Parathyroid adenoma (tissue), 2 donors: ENCODE measurements at regions not wholly inside any gene's neighbourhood (a gene's known extent, or its start where the extent isn't known, plus 50 kb on each side); places are given as distances from the start of the nearest gene placed in this dataset.

ENCODE experiments used
- H2AFZ ChIP-seq: fragments of 300-600 bp; sonication (generic); one replicate; pipeline ENCODE4 v1.7.0; 2017; ENCODE audit warnings: antibody characterized with exemption, mild to moderate bottlenecking
- H3K27ac ChIP-seq: fragments of 300-600 bp; sonication (generic); one replicate; pipeline ENCODE4 v1.7.0; 2017
- H3K27me3 ChIP-seq: fragments of 300-600 bp; sonication (generic); one replicate; pipeline ENCODE4 v1.7.0; 2017; ENCODE audit warnings: low read length; ENCODE audit not compliant: control insufficient read depth, insufficient read depth
- H3K36me3 ChIP-seq: fragments of 300-600 bp; sonication (generic); one replicate; pipeline ENCODE4 v1.7.0; 2017; ENCODE audit warnings: low read length; ENCODE audit not compliant: control insufficient read depth, insufficient read depth
- H3K4me1 ChIP-seq: fragments of 300-600 bp; sonication (generic); one replicate; pipeline ENCODE4 v1.7.0; 2017; ENCODE audit warnings: control low read depth
- H3K4me2 ChIP-seq: fragments of 300-600 bp; sonication (generic); one replicate; pipeline ENCODE4 v1.7.0; 2017; ENCODE audit warnings: low read length
- H3K4me3 ChIP-seq: fragments of 300-600 bp; sonication (generic); one replicate; pipeline ENCODE4 v1.7.0; 2017; ENCODE audit warnings: low read depth, low read length
- H3K79me2 ChIP-seq: fragments of 300-600 bp; sonication (generic); one replicate; pipeline ENCODE4 v1.7.0; 2017; ENCODE audit warnings: control low read depth
- H3K9ac ChIP-seq: fragments of 300-600 bp; sonication (generic); one replicate; pipeline ENCODE4 v1.7.0; 2017; ENCODE audit warnings: mild to moderate bottlenecking
- H3K9me3 ChIP-seq: fragments of 300-600 bp; sonication (generic); one replicate; pipeline ENCODE4 v1.7.0; 2017; ENCODE audit warnings: low read length; ENCODE audit not compliant: control insufficient read depth
- CTCF ChIP-seq: fragments of 300-600 bp; sonication (generic); IDR thresholded peaks from one replicate; pipeline ENCODE4 v1.7.0; 2017; ENCODE audit warnings: antibody characterized with exemption, mild to moderate bottlenecking
- donor health status: primary hyperparathyroidism.

GRCh38 chr3:29128001-29128400, 152.9 kb upstream of the RBMS3 start:
- H3K79me2 ChIP-seq, result no peaks in the 10 kb centered on the region
- H2AFZ ChIP-seq, result no peak overlapping the region
- no peak overlapping the region for H3K27ac ChIP-seq

GRCh38 chr3:29137601-29138000, 143.3 kb upstream of the RBMS3 start:
- H3K36me3 ChIP-seq, result no peaks in the 10 kb centered on the region
- H3K4me2 ChIP-seq, result no peak overlapping the region
- no peaks in the 10 kb centered on the region for H3K79me2 ChIP-seq
- TF ChIP-seq CTCF, result no peak
- H3K4me1 ChIP-seq, result no peaks in the 10 kb centered on the region
- H2AFZ ChIP-seq, result no peak overlapping the region
- no peaks in the 10 kb centered on the region for H3K9me3 ChIP-seq
- no peaks in the 10 kb centered on the region for H3K27me3 ChIP-seq
- no peak overlapping the region for H3K27ac ChIP-seq
- H3K9ac ChIP-seq, result no peak overlapping the region
- H3K4me3 ChIP-seq, result no peak overlapping the region

More at GRCh38 chr3:29128001-29128400, 152.9 kb upstream of the RBMS3 start:
- Histone ChIP-seq H3K36me3 (no peaks in the 10 kb centered on the region), H3K9ac (no peak overlapping the region), H3K4me1 (no peaks in the 10 kb centered on the region), H3K4me3 (no peak overlapping the region), H3K9me3 (no peaks in the 10 kb centered on the region), H3K27me3 (no peaks in the 10 kb centered on the region), H3K4me2 (no peak overlapping the region)
- TF ChIP-seq CTCF, result no peak

GRCh38 chr3:29138171-29138570, 142.7 kb upstream of the RBMS3 start:
- TF ChIP-seq CTCF, result no peak
- Histone ChIP-seq H3K9ac (no peak overlapping the region), H3K4me1 (no peaks in the 10 kb centered on the region), H3K27ac (no peak overlapping the region), H3K27me3 (no peaks in the 10 kb centered on the region), H3K9me3 (no peaks in the 10 kb centered on the region), H3K36me3 (no peaks in the 10 kb centered on the region), H2AFZ (no peak overlapping the region), H3K4me2 (no peak overlapping the region), H3K4me3 (no peak overlapping the region), H3K79me2 (no peaks in the 10 kb centered on the region)

GRCh38 chr3:29140666-29141065, 140.2 kb upstream of the RBMS3 start:
- no peak overlapping the region for H3K27ac ChIP-seq
- no peaks in the 10 kb centered on the region for H3K4me1 ChIP-seq
- no peak overlapping the region for H2AFZ ChIP-seq
- H3K9me3 ChIP-seq, result no peaks in the 10 kb centered on the region
- no peak overlapping the region for H3K4me2 ChIP-seq
- H3K4me3 ChIP-seq, result no peak overlapping the region
- H3K79me2 ChIP-seq, result no peaks in the 10 kb centered on the region
- H3K9ac ChIP-seq, result no peak overlapping the region
- TF ChIP-seq CTCF, result no peak
- H3K27me3 ChIP-seq, result no peaks in the 10 kb centered on the region
- H3K36me3 ChIP-seq, result no peaks in the 10 kb centered on the region

- H2AFZ ChIP-seq, result peak overlapping the region; percentile 35
- no peak overlapping the region for H3K4me3 ChIP-seq
- no peak for TF ChIP-seq CTCF
- no peak overlapping the region for H3K9ac ChIP-seq
- H3K27ac ChIP-seq, result no peak overlapping the region
- no peak overlapping the region for H3K4me2 ChIP-seq
- no peaks in the 10 kb centered on the region for H3K36me3 ChIP-seq
- H3K79me2 ChIP-seq, result no peaks in the 10 kb centered on the region
- no peaks in the 10 kb centered on the region for H3K4me1 ChIP-seq
- H3K9me3 ChIP-seq, result no peaks in the 10 kb centered on the region
- no peaks in the 10 kb centered on the region for H3K27me3 ChIP-seq
Measured at GRCh38 chr3:29141197-29141917, 139.5 kb upstream of the RBMS3 start.
